Activated B cell treated with CpG ODN at 0.5 μM for 24 hours (primary cell): ENCODE measurements at regions not wholly inside any gene's neighbourhood (a gene's known extent, or its start where the extent isn't known, plus 50 kb on each side); places are given as distances from the start of the nearest gene placed in this dataset.

Experiments
- ATAC-seq: fragments of 200-7000 bp; cut with Tn5 transposase; one replicate; pipeline ENCODE4 v1.10.0; 2021; ENCODE audit warnings: low read depth, mild to moderate bottlenecking, moderate library complexity
- CTCF ChIA-PET: fragments of 350-600 bp; sonication (Branson Sonifier 250); formaldehyde crosslinking; loops from one replicate; lab custom pipeline; 2021; ENCODE audit warnings: antibody characterized with exemption; lab: Charles Lee
- POLR2A ChIA-PET: fragments of 350-600 bp; sonication (Branson Sonifier 250); formaldehyde crosslinking; loops from one replicate; lab custom pipeline; 2021; ENCODE audit warnings: antibody characterized with exemption; lab: Charles Lee
- DNase-seq: peaks from one replicate; pipeline ENCODE4 v3.0.0; 2022
- H3K27ac Mint-ChIP-seq: one replicate; pipeline ENCODE4 v1.8.0; 2020; ENCODE audit warnings: mixed read lengths
- H3K27me3 Mint-ChIP-seq: one replicate; pipeline ENCODE4 v1.8.0; 2021; ENCODE audit warnings: mixed read lengths
- H3K36me3 Mint-ChIP-seq: one replicate; pipeline ENCODE4 v1.8.0; 2021; ENCODE audit warnings: low read depth, mixed read lengths
- H3K4me1 Mint-ChIP-seq: one replicate; pipeline ENCODE4 v1.8.0; 2021; ENCODE audit warnings: mixed read lengths
- H3K4me3 Mint-ChIP-seq: one replicate; pipeline ENCODE4 v1.8.0; 2020; ENCODE audit warnings: mild to moderate bottlenecking, mixed read lengths
- H3K9me3 Mint-ChIP-seq: one replicate; pipeline ENCODE4 v1.8.0; 2020; ENCODE audit warnings: mixed read lengths
- intact Hi-C: fragments of 100-400 bp; cut with micrococcal nuclease; formaldehyde crosslinking; loops from one replicate; pipeline ENCODE4 v1.15.1; 2024
- TF ChIP-seq, protein P1 (sequence below): fragments of 200-600 bp; IDR thresholded peaks from one replicate; pipeline ENCODE4 v1.8.0; 2022; ENCODE audit warnings: antibody characterized with exemption, mild to moderate bottlenecking

DNA sequence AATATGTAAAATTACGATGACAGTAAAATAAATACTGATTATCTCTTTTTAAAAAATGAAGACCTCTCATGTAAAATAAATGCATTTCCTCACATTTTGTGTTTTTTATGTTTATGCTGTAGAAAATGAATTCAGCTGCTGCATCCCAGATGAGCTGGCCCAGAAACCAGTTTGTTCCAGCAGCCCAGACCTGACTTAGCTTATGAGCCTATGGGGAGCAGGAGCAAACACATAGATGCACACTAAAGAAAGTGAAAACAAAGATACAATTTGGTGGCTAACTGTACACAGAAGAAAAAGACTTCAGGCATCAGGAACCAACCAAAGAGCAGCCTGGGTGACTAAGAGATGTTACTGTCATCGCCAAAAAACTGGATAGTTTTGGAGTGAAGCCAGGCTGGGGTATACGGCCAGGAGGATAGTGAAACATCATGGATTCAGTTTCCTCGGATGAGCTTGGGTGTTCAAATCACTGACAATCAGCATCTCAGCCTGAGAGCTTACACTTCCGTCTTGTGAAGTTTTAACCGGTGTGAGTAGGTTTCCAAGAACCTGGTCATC, 113.9 kb upstream of the BACE2 start:
- Mint-ChIP-seq H3K4me1 (no peaks in the 10 kb centered on the region), H3K9me3 (no peaks in the 10 kb centered on the region), H3K36me3 (no peaks in the 10 kb centered on the region), H3K27me3 (no peaks in the 10 kb centered on the region), H3K27ac (no peak overlapping the region), H3K4me3 (no peak overlapping the region)
- CTCF ChIA-PET, result no interaction called here
- DNase-seq (no peak), ATAC-seq (no peak)
- intact Hi-C loops, result no loop called here
- POLR2A ChIA-PET, result no interaction called here
- TF ChIP-seq, protein P1, sequence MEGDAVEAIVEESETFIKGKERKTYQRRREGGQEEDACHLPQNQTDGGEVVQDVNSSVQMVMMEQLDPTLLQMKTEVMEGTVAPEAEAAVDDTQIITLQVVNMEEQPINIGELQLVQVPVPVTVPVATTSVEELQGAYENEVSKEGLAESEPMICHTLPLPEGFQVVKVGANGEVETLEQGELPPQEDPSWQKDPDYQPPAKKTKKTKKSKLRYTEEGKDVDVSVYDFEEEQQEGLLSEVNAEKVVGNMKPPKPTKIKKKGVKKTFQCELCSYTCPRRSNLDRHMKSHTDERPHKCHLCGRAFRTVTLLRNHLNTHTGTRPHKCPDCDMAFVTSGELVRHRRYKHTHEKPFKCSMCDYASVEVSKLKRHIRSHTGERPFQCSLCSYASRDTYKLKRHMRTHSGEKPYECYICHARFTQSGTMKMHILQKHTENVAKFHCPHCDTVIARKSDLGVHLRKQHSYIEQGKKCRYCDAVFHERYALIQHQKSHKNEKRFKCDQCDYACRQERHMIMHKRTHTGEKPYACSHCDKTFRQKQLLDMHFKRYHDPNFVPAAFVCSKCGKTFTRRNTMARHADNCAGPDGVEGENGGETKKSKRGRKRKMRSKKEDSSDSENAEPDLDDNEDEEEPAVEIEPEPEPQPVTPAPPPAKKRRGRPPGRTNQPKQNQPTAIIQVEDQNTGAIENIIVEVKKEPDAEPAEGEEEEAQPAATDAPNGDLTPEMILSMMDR, result no peak

DNA sequence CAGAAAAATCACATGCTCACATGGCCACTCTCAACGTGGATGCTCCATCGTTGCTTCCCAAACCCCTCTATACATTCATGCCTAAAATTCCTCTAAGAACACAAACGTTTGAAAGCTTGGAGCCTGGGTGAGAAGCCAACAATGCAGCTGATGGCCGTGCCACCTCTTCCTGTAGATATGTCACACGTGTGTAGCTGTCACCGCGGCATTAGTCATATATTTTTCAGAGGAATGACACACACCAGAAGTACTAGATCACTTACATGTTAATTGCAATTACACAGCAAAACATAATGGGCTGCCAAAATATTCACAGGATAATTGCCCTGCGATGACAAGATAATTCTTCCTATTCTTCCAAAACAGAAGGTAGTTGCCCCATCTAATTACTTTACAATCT, 112.7 kb upstream of the BACE2 start:
- H3K27me3 Mint-ChIP-seq, result no peaks in the 10 kb centered on the region

DNA sequence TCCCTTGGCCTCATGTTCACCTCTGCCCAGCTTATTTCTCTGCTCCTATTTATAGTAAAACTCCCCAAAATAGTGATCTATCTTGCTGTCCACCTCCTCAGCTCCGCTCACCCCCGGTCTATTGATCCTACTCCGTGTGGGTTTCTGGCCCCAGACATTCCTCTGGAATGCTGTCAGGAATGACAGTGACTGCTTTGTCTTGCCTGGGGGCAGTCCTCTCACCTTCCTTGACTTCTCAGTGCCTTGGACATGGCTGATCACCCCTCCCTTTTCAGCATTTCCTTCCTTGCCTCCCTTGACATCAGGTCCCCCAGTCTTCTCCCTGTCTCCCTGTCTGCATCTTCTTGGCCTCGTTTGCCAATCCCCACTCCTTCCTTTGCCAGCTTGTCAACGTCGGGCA, 108.1 kb upstream of the BACE2 start:
- intact Hi-C loops, result no loop called here
- Mint-ChIP-seq H3K36me3 (no peaks in the 10 kb centered on the region), H3K4me1 (no peaks in the 10 kb centered on the region), H3K4me3 (no peak overlapping the region), H3K9me3 (no peaks in the 10 kb centered on the region), H3K27me3 (peaks cover 3% of the 10 kb centered on the region), H3K27ac (no peak overlapping the region)
- POLR2A ChIA-PET, result no interaction called here
- no peak for DNase-seq
- ATAC-seq, result no peak
- CTCF ChIA-PET, result interaction anchor here (1.3 kb wide), 1 partner anchor 916 kb away, joined by 3 read pairs; no protein-coding TSS in a partner anchor
- TF ChIP-seq, protein P1, result no peak

More for the DNA sequence above, 112.7 kb upstream of the BACE2 start:
- Mint-ChIP-seq H3K27ac (no peak overlapping the region), H3K4me1 (no peaks in the 10 kb centered on the region), H3K9me3 (no peaks in the 10 kb centered on the region), H3K36me3 (no peaks in the 10 kb centered on the region), H3K4me3 (no peak overlapping the region)
- DNase-seq, result no peak
- ChIA-PET POLR2A (no interaction called here), CTCF (no interaction called here)
- TF ChIP-seq, protein P1, result no peak
- intact Hi-C loops, result no loop called here
- no peak for ATAC-seq

DNA sequence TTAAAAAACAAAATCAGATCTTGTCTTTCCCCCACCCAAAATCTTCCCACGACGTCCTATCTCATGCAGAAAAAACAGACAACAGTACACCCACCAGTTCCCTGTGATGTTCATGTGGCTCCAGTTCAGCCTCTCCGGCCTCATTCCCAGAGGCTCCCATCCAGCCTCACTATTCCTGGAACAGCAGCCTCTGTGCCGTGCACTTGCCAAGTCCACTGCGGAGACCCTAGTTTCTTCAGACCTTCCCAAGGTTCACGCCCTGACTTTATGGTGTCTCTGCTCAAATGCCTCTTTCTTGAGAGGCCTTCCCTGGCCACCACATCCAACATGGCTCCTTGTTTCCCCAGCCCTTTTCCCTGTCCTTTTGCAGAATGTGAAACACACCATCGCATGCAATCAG, 106.3 kb upstream of the BACE2 start:
- no peak for DNase-seq
- Mint-ChIP-seq H3K36me3 (no peaks in the 10 kb centered on the region), H3K27ac (no peak overlapping the region), H3K27me3 (peaks cover 4% of the 10 kb centered on the region), H3K4me1 (no peaks in the 10 kb centered on the region), H3K4me3 (no peak overlapping the region), H3K9me3 (no peaks in the 10 kb centered on the region)
- ATAC-seq, result no peak
- intact Hi-C loops, result no loop called here
- TF ChIP-seq, protein P1, result no peak
- ChIA-PET POLR2A (no interaction called here), CTCF (no interaction called here)

DNA sequence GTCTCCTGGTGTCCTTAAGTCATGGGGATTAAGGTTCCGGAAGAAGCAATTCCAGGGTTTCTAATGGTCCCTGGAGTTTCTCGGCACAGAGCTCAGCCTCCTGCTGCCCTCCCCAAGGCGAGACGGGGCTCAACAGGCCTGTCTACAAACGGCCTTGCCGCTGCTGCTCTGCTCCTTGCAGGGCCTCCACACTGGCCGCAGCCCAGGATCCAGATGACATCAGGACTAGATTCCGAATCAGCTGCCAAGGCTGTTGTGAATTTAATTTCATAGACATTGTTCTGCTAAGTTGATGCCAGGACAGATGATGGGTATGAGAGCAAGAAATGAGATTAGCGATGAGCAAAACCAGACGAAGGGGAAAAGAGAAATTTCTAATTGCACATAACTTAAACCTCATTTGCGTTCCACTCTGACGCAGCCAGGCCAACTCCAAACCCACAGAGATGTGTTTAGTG, 103.6 kb upstream of the BACE2 start:
- H3K4me1 Mint-ChIP-seq, result peaks cover 14% of the 10 kb centered on the region
- ChIA-PET POLR2A (no interaction called here), CTCF (no interaction called here)
- ATAC-seq, result no peak
- TF ChIP-seq, protein P1, result no peak
- H3K4me3 Mint-ChIP-seq, result no peak overlapping the region
- H3K9me3 Mint-ChIP-seq, result no peaks in the 10 kb centered on the region
- no peak for DNase-seq
- H3K27ac Mint-ChIP-seq, result no peak overlapping the region
- intact Hi-C loops, result no loop called here
- peaks cover 24% of the 10 kb centered on the region for H3K27me3 Mint-ChIP-seq
- no peaks in the 10 kb centered on the region for H3K36me3 Mint-ChIP-seq
